Esophagus muscularis mucosa (tissue), 3 donors: ENCODE measurements at regions not wholly inside any gene's neighbourhood (a gene's known extent, or its start where the extent isn't known, plus 50 kb on each side); places are given as distances from the start of the nearest gene placed in this dataset.

Source experiments
- CTCF ChIP-seq, 3 experiments: fragments of 200-600 bp in 2 of 3; fragments of 450-650 bp in 1 of 3; sonication (generic) in 2 of 3; IDR thresholded peaks; one replicate each; pipeline ENCODE4 v1.5.1; 2017 to 2019; ENCODE audit warnings: antibody characterized with exemption in 3 of 3, mild to moderate bottlenecking in 2 of 3, moderate library complexity in 1 of 3
- POLR2A ChIP-seq: fragments of 450-650 bp; IDR thresholded peaks from one replicate; pipeline ENCODE4 v1.6.1; 2017; ENCODE audit warnings: antibody characterized with exemption, moderate library complexity, mild to moderate bottlenecking, low read depth

- TF ChIP-seq POLR2A (no peak), CTCF (IDR thresholded peaks at IDR 0.05) (no peak)
Measured at GRCh38 chr5:96180684-96181435, 219.2 kb upstream of the ELL2 start.
